Coronary artery (tissue), 2 donors: ENCODE measurements at regions not wholly inside any gene's neighbourhood (a gene's known extent, or its start where the extent isn't known, plus 50 kb on each side); places are given as distances from the start of the nearest gene placed in this dataset.

Experiments
- DNase-seq: peaks from one replicate; pipeline ENCODE4 v3.0.0-alpha.2; 2017; ENCODE audit warnings: low spot score
- H3K27ac ChIP-seq, 2 donors: fragments of 200-600 bp; sonication (generic); one replicate each; pipeline ENCODE4 v1.5.1; 2016 to 2019
- H3K4me3 ChIP-seq: fragments of 200-600 bp; sonication (generic); 2 replicates; pipeline ENCODE4 v1.5.1; 2016; ENCODE audit warnings: mild to moderate bottlenecking, moderate library complexity
- CTCF ChIP-seq: fragments of 200-600 bp; sonication (generic); IDR thresholded peaks from one replicate; pipeline ENCODE4 v1.5.1; 2019; ENCODE audit warnings: antibody characterized with exemption

GRCh38 chr15:77540312-77541060 is 92.2 kb downstream of the LINGO1 start:
- Histone ChIP-seq H3K27ac (no peak overlapping the region), H3K4me3 (no peak overlapping the region)
- TF ChIP-seq CTCF, result no peak
- DNase-seq, result no peak

GRCh38 chr15:77538793-77539497 is 93.8 kb downstream of the LINGO1 start:
- TF ChIP-seq CTCF, result no peak
- DNase-seq, result no peak
- Histone ChIP-seq H3K4me3 (no peak overlapping the region), H3K27ac (no peak overlapping the region)

GRCh38 chr15:77538027-77538451 is 94.7 kb downstream of the LINGO1 start:
- no peak for DNase-seq
- no peak for TF ChIP-seq CTCF
- H3K27ac ChIP-seq, result no peak overlapping the region
- no peak overlapping the region for H3K4me3 ChIP-seq

GRCh38 chr15:77537006-77537405 is 95.7 kb downstream of the LINGO1 start:
- TF ChIP-seq CTCF, result no peak
- Histone ChIP-seq H3K4me3 (no peak overlapping the region), H3K27ac (no peak overlapping the region)
- DNase-seq, result no peak

GRCh38 chr15:77535845-77536244 is 96.9 kb downstream of the LINGO1 start:
- TF ChIP-seq CTCF, result no peak
- DNase-seq, result no peak
- H3K4me3 ChIP-seq, result no peak overlapping the region
- H3K27ac ChIP-seq, result no peak overlapping the region
